H9 (cell line): ENCODE measurements at regions not wholly inside any gene's neighbourhood (a gene's known extent, or its start where the extent isn't known, plus 50 kb on each side); places are given as distances from the start of the nearest gene placed in this dataset.

Source experiments
- DNase-seq: peaks from one replicate; pipeline ENCODE4 v3.0.0-alpha.2; 2017
- H2AFZ ChIP-seq: one replicate; pipeline ENCODE4 v1.6.1; 2013; ENCODE audit warnings: mild to moderate bottlenecking, low read length, control low read depth, moderate library complexity
- H2AK5ac ChIP-seq: 2 replicates; pipeline ENCODE4 v1.6.1; 2013; ENCODE audit warnings: low read length, control low read depth, mixed read lengths; ENCODE audit not compliant: insufficient read length
- H2BK120ac ChIP-seq: one replicate; pipeline ENCODE4 v1.6.1; 2013; ENCODE audit warnings: low read depth, mild to moderate bottlenecking, low read length, control low read depth, inconsistent platforms; ENCODE audit not compliant: poor library complexity, severe bottlenecking
- H2BK12ac ChIP-seq: 2 replicates; pipeline ENCODE4 v1.6.1; 2013; ENCODE audit warnings: low read length, control low read depth, mixed read lengths, low read depth; ENCODE audit not compliant: insufficient read length
- H2BK15ac ChIP-seq: 2 replicates; pipeline ENCODE4 v1.6.1; 2013; ENCODE audit warnings: low read depth, low read length, control low read depth
- H2BK20ac ChIP-seq: one replicate; pipeline ENCODE4 v1.6.1; 2013; ENCODE audit warnings: low read depth, mild to moderate bottlenecking, low read length, control low read depth, inconsistent platforms; ENCODE audit not compliant: poor library complexity, severe bottlenecking
- H2BK5ac ChIP-seq: 2 replicates; pipeline ENCODE4 v1.6.1; 2013; ENCODE audit warnings: low read length, control low read depth, mixed read lengths; ENCODE audit not compliant: insufficient read length
- H3K14ac ChIP-seq: 2 replicates; pipeline ENCODE4 v1.6.1; 2013; ENCODE audit warnings: low read length, control low read depth; ENCODE audit not compliant: insufficient read depth
- H3K18ac ChIP-seq: 2 replicates; pipeline ENCODE4 v1.6.1; 2013; ENCODE audit warnings: low read depth, mild to moderate bottlenecking, mixed read lengths, low read length, control low read depth; ENCODE audit not compliant: insufficient read length
- H3K23ac ChIP-seq: 2 replicates; pipeline ENCODE4 v1.6.1; 2013; ENCODE audit warnings: low read length, control low read depth, mixed read lengths, low read depth; ENCODE audit not compliant: insufficient read length
- H3K23me2 ChIP-seq: 2 replicates; pipeline ENCODE4 v1.6.1; 2013; ENCODE audit warnings: low read depth, mild to moderate bottlenecking, mixed read lengths, low read length, control low read depth; ENCODE audit not compliant: insufficient read length, poor library complexity, severe bottlenecking
- H3K27ac ChIP-seq: 2 replicates; pipeline ENCODE4 v1.5.1; 2013; ENCODE audit warnings: low read length, control low read depth, mixed read lengths, low read depth; ENCODE audit not compliant: insufficient read length
- H3K27me3 ChIP-seq: 2 replicates; pipeline ENCODE4 v1.6.1; 2013; ENCODE audit warnings: low read length, control low read depth, inconsistent platforms; ENCODE audit not compliant: insufficient read depth
- H3K4ac ChIP-seq: 2 replicates; pipeline ENCODE4 v1.6.1; 2013; ENCODE audit warnings: low read depth, mild to moderate bottlenecking, control low read depth, inconsistent platforms, low read length, moderate library complexity
- H3K4me1 ChIP-seq: 2 replicates; pipeline ENCODE4 v1.6.1; 2013; ENCODE audit warnings: low read length, control low read depth, inconsistent platforms; ENCODE audit not compliant: insufficient read depth
- H3K4me2 ChIP-seq: 2 replicates; pipeline ENCODE4 v1.6.1; 2013; ENCODE audit warnings: low read length, control low read depth, mixed read lengths; ENCODE audit not compliant: insufficient read length, insufficient read depth
- H3K56ac ChIP-seq: 2 replicates; pipeline ENCODE4 v1.6.1; 2013; ENCODE audit warnings: low read depth, mild to moderate bottlenecking, mixed read lengths, low read length, control low read depth; ENCODE audit not compliant: insufficient read length
- H3K79me1 ChIP-seq: 2 replicates; pipeline ENCODE4 v1.6.1; 2013; ENCODE audit warnings: low read depth, mild to moderate bottlenecking, moderate library complexity, low read length, control low read depth, inconsistent platforms; ENCODE audit not compliant: insufficient read depth, poor library complexity, severe bottlenecking
- H3K79me2 ChIP-seq: 2 replicates; pipeline ENCODE4 v1.6.1; 2013; ENCODE audit warnings: low read length, control low read depth, inconsistent platforms; ENCODE audit not compliant: insufficient read depth
- H3K9ac ChIP-seq: 2 replicates; pipeline ENCODE4 v1.6.1; 2013; ENCODE audit warnings: low read length, control low read depth, mixed read lengths; ENCODE audit not compliant: insufficient read length; ENCODE audit errors: extremely low read depth
- H3K9me3 ChIP-seq: one replicate; pipeline ENCODE4 v1.6.1; 2013; ENCODE audit warnings: low read depth, low read length, inconsistent platforms; ENCODE audit not compliant: control insufficient read depth
- H3T11ph ChIP-seq: one replicate; pipeline ENCODE4 v1.6.1; 2013; ENCODE audit warnings: mild to moderate bottlenecking, low read length, control low read depth, inconsistent platforms
- H4K20me1 ChIP-seq: one replicate; pipeline ENCODE4 v1.6.1; 2013; ENCODE audit not compliant: control insufficient read depth, insufficient read length, insufficient read depth
- H4K5ac ChIP-seq: 2 replicates; pipeline ENCODE4 v1.6.1; 2013; ENCODE audit warnings: low read depth, mild to moderate bottlenecking, mixed read lengths, low read length, control low read depth; ENCODE audit not compliant: insufficient read length
- H4K8ac ChIP-seq: replicated peaks from 2 replicates; pipeline ENCODE4 v1.6.1; 2013; ENCODE audit warnings: low read length, control low read depth, mixed read lengths, low read depth; ENCODE audit not compliant: insufficient read length
- H4K91ac ChIP-seq: 2 replicates; pipeline ENCODE4 v1.6.1; 2013; ENCODE audit warnings: low read depth, mild to moderate bottlenecking, moderate library complexity, mixed read lengths, low read length, control low read depth; ENCODE audit not compliant: insufficient read length
- H3K27ac Mint-ChIP-seq, 3 experiments: 2 replicates in 2 of 3; 3 replicates in 1 of 3; pipeline ENCODE4 v1.8.0; 2020 to 2021; ENCODE audit warnings: mixed read lengths in 3 of 3, mild to moderate bottlenecking in 1 of 3, moderate library complexity in 1 of 3
- H3K27me3 Mint-ChIP-seq: 2 replicates; pipeline ENCODE4 v1.8.0; 2021; ENCODE audit warnings: low read depth, mild to moderate bottlenecking, moderate library complexity, mixed read lengths
- H3K36me3 Mint-ChIP-seq, 3 experiments: 2 replicates in 2 of 3; 3 replicates in 1 of 3; pipeline ENCODE4 v1.8.0; 2020 to 2021; ENCODE audit warnings: low read depth in 3 of 3, mixed read lengths in 3 of 3; ENCODE audit not compliant: insufficient read depth in 1 of 3
- H3K4me1 Mint-ChIP-seq, 2 experiments: 2 replicates each; pipeline ENCODE4 v1.8.0; 2020; ENCODE audit warnings: mixed read lengths in 2 of 2
- H3K4me3 Mint-ChIP-seq, 2 experiments: 2 replicates in 1 of 2; 3 replicates in 1 of 2; pipeline ENCODE4 v1.8.0; 2020 to 2021; ENCODE audit warnings: mild to moderate bottlenecking in 2 of 2, mixed read lengths in 2 of 2, moderate library complexity in 1 of 2
- H3K9me3 Mint-ChIP-seq, 2 experiments: 2 replicates in 1 of 2; 3 replicates in 1 of 2; pipeline ENCODE4 v1.8.0; 2020; ENCODE audit warnings: mild to moderate bottlenecking in 2 of 2, mixed read lengths in 2 of 2, moderate library complexity in 1 of 2
- CTCF ChIP-seq: fragments of 200-600 bp; sonication (generic); conservative IDR thresholded peaks from 3 replicates; pipeline ENCODE4 v1.8.0; 2021; ENCODE audit warnings: antibody characterized with exemption, mild to moderate bottlenecking
- WGBS: extraction: QIAGEN DNeasy Blood & Tissue Kit; methylation state at CpG from one replicate; pipeline ENCODE4 v1.1.7; 2013; ENCODE audit warnings: missing lambda C conversion rate, low lambda C conversion rate, mixed read lengths; ENCODE audit not compliant: insufficient read length; ENCODE audit errors: extremely low coverage; 5-methylcytosine and 5-hydroxymethylcytosine counted together

GRCh38 chr4:38489011-38489861 lies 174.8 kb upstream of the KLF3 start:
- H2BK5ac ChIP-seq = no peak overlapping the region
- no peak overlapping the region for H2BK20ac ChIP-seq
- H3K4me1 Mint-ChIP-seq = peaks cover 36 to 43% of the 10 kb centered on the region in 2 experiments
- H3K27me3 Mint-ChIP-seq = no peaks in the 10 kb centered on the region
- no peak overlapping the region for H2BK120ac ChIP-seq
- no peak overlapping the region for H3K18ac ChIP-seq
- no peaks in the 10 kb centered on the region for H3K9me3 Mint-ChIP-seq
- no peak overlapping the region for H4K8ac ChIP-seq
- no peaks in the 10 kb centered on the region for H3K27me3 ChIP-seq
- WGBS = no CpG with 5 or more reads among the region's 9 CpGs
- H4K5ac ChIP-seq = no peak overlapping the region
- H2AFZ ChIP-seq = no peak overlapping the region
- peak overlapping the region; percentile 28 for H3K27ac ChIP-seq
- H4K20me1 ChIP-seq = no peaks in the 10 kb centered on the region
- no peak overlapping the region for H3K4ac ChIP-seq
- no peak overlapping the region for H3T11ph ChIP-seq
- no peak overlapping the region for H2BK12ac ChIP-seq
- H3K79me1 ChIP-seq = no peaks in the 10 kb centered on the region
- no peak overlapping the region for H3K14ac ChIP-seq
- no peak overlapping the region for H2BK15ac ChIP-seq
- no peak overlapping the region for H2AK5ac ChIP-seq
- no peaks in the 10 kb centered on the region for H3K9me3 ChIP-seq
- 0 out of 2 replicates have a peak, but pooled peaks cover 3% of the 10 kb centered on the region for H3K4me1 ChIP-seq
- H4K91ac ChIP-seq = no peak overlapping the region
- no peaks in the 10 kb centered on the region for H3K23me2 ChIP-seq
- DNase-seq = peak; percentile 44
- no peak overlapping the region for H3K56ac ChIP-seq
- H3K4me3 Mint-ChIP-seq = peak overlapping the region; percentile 14 to 68; a peak in 4 of 5 replicates
- H3K23ac ChIP-seq = no peak overlapping the region
- H3K79me2 ChIP-seq = no peaks in the 10 kb centered on the region
- H3K27ac Mint-ChIP-seq = peak overlapping the region; percentile 92 to 98 (median 97)
- no peak overlapping the region for H3K9ac ChIP-seq
- TF ChIP-seq CTCF = no peak
- H3K4me2 ChIP-seq = peak overlapping the region; percentile 12
- no peaks in the 10 kb centered on the region for H3K36me3 Mint-ChIP-seq
